ENCODE measurements at regions not wholly inside any gene's neighbourhood (a gene's known extent, or its start where the extent isn't known, plus 50 kb on each side); places are given as distances from the start of the nearest gene placed in this dataset.
"Not testable (repeated sequence)": the region's sequence is repeated elsewhere in the genome, so short reads cannot be mapped to it uniquely, and the experiment has no call there.

DNA sequence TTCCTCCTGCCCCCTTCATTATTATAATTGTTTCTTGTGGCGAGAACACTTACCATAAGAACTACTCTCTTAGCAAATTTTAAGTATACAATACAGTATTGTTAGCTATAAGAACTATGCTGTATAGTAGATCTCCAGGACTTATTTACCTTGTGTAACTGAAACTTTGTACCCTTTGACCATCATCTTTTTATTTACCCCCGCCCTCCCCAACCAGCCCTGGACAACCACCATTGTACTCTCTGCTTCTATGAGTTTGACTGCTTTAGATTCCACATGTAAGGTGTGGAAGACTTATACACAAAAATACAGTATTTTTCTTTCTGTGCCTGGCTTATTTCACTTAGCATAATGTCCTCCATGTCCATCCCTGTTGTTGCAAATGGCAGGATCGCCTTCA, 161.1 kb downstream of the PHF8 start:
- no peak for DNase-seq
- in situ Hi-C loops (cut with MboI; ENCODE audit: low pct_unique_long_range_greater_than_20kb, low sequenced_read_pairs): no loop called here

DNA sequence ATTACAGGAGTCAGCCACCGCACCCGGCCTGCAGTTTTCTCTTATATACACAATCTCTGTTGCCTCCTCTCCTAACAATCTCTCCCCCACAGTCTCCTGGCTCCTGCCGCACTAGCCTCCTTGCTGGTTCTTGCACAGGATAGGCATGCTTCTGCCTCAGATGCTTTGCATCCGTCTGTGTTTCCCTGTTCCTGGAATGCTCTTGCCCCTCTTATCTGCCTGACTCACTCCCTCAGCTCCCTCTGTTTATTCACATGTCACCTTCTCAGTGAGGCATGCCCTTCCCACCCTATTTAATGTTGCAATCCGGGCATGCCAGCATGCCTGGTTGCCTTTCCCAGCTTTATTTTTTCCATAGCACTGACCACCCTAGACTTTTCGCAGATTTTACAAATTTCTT, 161.9 kb downstream of the PHF8 start:
- DNase-seq: no peak
- in situ Hi-C loops (cut with MboI; ENCODE audit: low pct_unique_long_range_greater_than_20kb, low sequenced_read_pairs): no loop called here

GRCh38 chrX:53880786-53881185, 163.5 kb downstream of the PHF8 start:
- DNase-seq; in situ Hi-C loops (cut with MboI; ENCODE audit: low pct_unique_long_range_greater_than_20kb, low sequenced_read_pairs): not testable (repeated sequence)

DNA sequence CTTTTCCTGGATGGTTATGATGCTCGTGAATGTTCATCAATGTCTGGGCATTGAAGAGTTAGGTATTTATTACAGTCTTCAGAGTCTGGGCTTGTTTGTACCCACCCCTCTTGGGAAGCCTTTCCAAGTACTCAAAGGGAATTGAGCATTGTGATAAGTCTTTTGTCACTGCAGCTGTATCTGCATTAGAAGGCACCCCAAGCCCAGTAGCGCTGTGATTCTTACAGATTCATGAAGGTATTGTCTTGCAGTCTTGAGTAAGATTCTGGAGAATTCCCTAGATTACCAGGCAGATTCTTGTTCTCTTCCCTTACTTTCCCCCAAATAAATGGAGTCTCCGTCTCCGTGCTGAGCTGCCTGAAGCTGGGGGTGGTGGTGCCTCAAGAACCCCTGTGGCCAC, 173.4 kb upstream of the HUWE1 start:
- in situ Hi-C loops (cut with MboI; ENCODE audit: low pct_unique_long_range_greater_than_20kb, low sequenced_read_pairs): no loop called here
- no peak for DNase-seq

DNA sequence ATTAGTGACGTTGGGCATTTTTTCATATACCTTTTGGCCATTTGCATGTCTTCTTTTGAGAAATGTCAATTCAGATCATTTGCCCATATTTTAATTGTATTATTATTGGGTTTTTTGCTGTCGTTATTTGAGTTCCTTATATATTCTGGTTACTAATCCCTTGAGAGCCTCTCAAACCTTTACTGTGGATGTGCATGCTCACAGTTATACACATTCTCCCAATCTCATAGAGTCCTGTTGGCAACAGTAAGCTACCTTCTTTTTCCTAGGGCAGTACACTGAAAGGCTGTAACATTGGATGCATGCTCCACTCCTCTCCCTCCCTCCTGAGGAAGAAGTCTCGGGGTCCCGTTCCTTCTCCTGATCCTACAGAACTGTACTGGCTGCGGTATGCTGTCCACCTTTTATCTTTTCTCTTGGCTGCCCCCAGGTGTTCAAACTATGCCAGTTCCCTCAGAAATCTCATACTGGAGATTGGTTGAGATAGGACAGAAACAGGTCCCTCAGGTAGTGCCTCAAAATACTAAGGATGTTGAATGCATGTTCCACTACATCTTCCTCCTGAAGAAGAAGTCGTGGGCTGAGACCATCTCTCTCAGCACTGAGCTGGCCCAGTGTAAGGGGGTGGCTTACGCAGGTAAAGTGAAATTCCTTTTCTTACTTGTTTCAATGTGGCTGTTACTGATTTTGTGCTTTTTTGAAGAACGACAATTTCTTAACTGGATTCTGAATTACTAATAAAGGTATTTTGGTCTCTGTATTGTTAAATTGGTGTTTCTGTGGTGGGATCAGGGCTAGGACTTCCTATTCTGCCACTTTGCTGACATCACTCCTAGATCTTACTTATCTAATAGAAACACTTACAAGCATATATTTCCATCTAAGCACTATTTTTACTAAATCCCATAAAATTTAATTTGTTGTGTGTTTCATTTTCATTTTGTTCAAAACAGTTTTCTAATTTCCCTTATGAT, 145.4 kb upstream of the HUWE1 start:
- peak; percentile 85 for DNase-seq
- in situ Hi-C loops (cut with MboI; ENCODE audit: low pct_unique_long_range_greater_than_20kb, low sequenced_read_pairs): no loop called here

DNA sequence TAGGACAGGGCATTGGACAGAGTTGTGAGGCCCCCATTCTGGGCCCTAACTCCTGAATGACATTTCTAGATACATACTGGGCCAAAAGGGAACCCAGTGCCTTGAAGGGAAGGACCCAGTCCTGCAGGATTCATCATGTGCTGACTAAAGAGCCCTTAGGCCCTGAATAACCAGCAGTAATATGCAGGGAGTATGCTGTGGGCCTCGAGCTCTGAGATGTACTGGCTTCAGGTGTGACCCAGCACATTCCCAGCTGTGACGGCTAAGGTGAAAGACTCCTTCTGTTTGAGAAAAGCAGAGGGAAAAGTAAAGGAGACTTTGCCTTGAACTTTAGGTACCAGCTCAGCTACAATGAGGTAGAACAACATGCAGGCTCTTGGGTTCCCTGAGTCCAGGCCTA, 138.2 kb upstream of the HUWE1 start:
- in situ Hi-C loops (cut with MboI; ENCODE audit: low pct_unique_long_range_greater_than_20kb, low sequenced_read_pairs): no loop called here

DNA sequence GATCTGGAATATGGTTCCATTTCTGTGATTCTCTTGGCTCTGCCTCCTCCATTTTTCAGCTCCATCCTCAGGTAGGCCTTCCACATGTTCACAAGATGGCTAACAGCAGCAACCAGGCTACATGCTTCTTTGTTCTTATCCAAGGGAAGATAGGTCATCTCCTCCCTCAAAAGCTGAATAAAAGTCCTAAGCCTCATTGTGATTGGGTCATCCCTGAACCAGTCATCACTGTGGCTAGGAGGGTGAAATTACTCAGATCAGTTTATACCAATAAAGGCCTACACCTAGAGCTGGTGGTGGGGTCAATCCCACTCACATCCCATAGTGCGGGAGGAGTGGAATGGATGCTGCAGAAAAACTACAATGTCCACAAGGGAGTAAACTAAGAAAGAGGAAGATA, 131.6 kb upstream of the HUWE1 start:
- in situ Hi-C loops (cut with MboI; ENCODE audit: low pct_unique_long_range_greater_than_20kb, low sequenced_read_pairs); DNase-seq: not testable (repeated sequence)

More for the DNA sequence above, 138.2 kb upstream of the HUWE1 start:
- no peak for DNase-seq

GRCh38 chrX:53817548-53817947, 131.0 kb upstream of the HUWE1 start:
- in situ Hi-C loops (cut with MboI; ENCODE audit: low pct_unique_long_range_greater_than_20kb, low sequenced_read_pairs): no loop called here
- DNase-seq: no peak

- DNase-seq: no peak
- in situ Hi-C loops (cut with MboI; ENCODE audit: low pct_unique_long_range_greater_than_20kb, low sequenced_read_pairs): no loop called here
Observed at GRCh38 chrX:53813670-53814440, 127.3 kb upstream of the HUWE1 start.

- in situ Hi-C loops (cut with MboI; ENCODE audit: low pct_unique_long_range_greater_than_20kb, low sequenced_read_pairs): no loop called here
- no peak for DNase-seq
Observed at GRCh38 chrX:53798281-53798680, 111.8 kb upstream of the HUWE1 start.

GRCh38 chrX:53795576-53795975, 109.1 kb upstream of the HUWE1 start:
- in situ Hi-C loops (cut with MboI; ENCODE audit: low pct_unique_long_range_greater_than_20kb, low sequenced_read_pairs): no loop called here
- DNase-seq: no peak

- in situ Hi-C loops (cut with MboI; ENCODE audit: low pct_unique_long_range_greater_than_20kb, low sequenced_read_pairs): no loop called here
- DNase-seq: no peak
Observed at GRCh38 chrX:53794181-53794580, 107.7 kb upstream of the HUWE1 start.

DNA sequence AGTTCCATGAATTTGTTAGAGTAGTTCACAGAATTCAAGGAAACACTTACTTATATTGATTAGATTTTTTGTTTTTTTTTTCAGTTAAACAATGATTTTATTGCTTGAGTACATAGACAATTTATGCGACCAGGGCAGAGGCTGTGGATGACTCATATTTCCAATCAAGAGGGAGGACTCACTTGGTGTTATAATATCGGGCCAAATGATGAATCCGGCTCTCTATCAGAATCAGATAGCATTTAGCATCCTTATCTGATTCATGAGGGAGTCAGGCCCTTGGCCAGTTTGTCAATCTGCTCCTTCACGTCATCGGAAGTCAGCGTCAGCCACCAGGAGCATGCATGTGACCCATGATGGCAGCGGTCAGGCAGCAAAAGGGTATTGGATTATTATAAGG, 82.3 kb upstream of the HUWE1 start:
- in situ Hi-C loops (cut with MboI; ENCODE audit: low pct_unique_long_range_greater_than_20kb, low sequenced_read_pairs): no loop called here
- no peak for DNase-seq

DNA sequence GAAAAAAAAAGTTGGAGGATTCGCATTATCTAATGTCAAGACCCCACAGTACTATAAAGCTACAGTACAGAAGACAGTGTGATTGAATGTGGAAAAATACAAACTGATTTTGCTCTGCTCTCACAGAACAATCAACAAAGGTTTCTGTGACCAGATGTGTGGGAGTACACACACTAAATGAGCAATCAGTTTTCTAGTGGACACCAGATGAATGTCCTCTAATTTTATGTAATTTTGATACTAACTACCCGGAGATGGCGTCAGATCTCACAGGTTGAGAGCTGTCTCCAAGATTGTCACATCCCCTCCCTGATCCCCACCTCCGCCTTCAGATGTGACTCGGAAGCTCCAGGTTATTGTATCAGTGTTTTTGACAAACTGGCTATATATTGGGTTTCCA, 81.9 kb upstream of the HUWE1 start:
- in situ Hi-C loops (cut with MboI; ENCODE audit: low pct_unique_long_range_greater_than_20kb, low sequenced_read_pairs): no loop called here

DNA sequence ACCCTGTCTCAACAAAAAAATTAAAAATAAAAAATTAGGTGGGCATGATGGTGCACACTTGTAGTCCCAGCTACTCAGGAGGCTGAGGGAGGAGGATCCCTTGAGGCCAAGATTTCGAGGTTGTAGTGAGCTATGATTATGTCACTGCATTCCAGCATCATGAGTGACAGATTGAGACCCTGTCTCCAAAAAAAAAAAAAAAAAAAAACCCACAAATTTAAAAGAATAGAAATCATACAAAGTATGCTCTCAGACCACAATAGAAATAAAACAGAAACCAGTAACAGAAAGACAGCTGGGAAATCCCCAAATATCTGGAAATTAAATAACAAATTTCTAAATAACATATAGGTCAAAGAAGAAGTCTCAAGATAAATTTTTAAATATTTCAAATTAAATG, 81.0 kb upstream of the HUWE1 start:
- in situ Hi-C loops (cut with MboI; ENCODE audit: low pct_unique_long_range_greater_than_20kb, low sequenced_read_pairs): no loop called here
- no peak for DNase-seq

More for the DNA sequence above, 81.9 kb upstream of the HUWE1 start:
- no peak for DNase-seq

- DNase-seq: peak; percentile 67
- in situ Hi-C loops (cut with MboI; ENCODE audit: low pct_unique_long_range_greater_than_20kb, low sequenced_read_pairs): not testable (repeated sequence)
Observed at GRCh38 chrX:53757181-53757580, 70.7 kb upstream of the HUWE1 start.

DNA sequence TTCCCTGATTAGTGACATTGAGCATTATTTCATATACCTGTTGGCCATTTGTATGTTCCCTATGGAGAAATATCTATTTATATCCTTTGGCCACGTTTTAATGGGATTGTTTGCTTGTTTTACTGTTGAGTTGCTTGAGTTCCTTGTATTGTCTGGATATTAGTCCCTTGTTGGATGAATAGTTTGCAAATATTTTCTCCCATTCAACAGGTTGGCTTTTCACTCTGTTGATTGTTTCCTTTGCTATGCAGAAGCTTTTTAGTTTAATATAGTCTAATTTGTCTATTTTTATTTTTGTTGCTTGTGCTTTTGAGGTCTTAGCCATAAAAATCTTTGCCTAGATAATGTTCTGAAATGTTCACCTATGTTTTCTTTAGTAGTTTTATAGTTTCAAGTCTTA, 60.2 kb upstream of the HUWE1 start:
- in situ Hi-C loops (cut with MboI; ENCODE audit: low pct_unique_long_range_greater_than_20kb, low sequenced_read_pairs): no loop called here
- DNase-seq: no peak

DNA sequence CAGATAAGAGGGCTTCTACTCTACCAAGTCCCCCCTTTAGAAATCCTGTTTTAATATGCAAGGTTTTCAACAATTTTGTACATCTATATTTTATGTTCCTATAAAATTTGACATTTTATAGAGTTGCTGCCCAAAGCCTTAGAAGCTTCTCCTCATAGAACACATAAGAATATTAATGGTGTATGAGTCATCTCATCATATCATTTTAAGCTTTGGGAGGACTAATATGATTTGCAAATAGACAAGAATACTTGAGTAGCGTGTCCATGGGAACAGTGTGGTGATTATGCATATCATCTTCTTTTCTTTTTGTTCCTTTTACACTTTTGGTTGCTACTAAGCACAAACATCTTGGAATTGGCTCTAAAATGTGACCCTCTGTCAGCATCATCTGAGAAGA, 56.7 kb upstream of the HUWE1 start:
- in situ Hi-C loops (cut with MboI; ENCODE audit: low pct_unique_long_range_greater_than_20kb, low sequenced_read_pairs): no loop called here
- DNase-seq: no peak

DNA sequence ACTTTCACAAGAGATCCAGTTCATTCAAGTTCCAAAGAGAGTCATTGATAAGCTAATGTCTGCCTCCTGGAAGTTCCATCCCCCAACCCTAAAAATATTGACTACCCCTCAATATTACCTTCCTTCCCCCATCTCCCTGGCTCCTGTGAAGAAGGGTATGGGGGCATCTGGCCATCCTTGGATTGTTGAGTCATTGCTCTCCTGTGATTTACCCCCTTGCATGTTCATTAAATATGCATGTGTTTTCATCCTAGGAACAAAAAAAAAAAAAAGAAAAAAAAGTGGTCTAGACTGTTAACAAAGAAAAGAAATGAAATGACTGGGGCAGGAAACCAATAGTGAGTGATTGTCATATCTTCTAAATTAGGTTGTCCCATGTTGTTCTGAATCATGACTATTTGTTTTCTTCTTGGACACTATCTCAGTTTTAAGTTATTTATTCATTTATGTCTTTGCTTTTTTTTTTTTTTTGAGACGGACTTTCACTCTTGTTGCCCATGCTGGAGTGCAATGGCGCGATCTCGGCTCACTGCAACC, 51.9 kb upstream of the HUWE1 start:
- in situ Hi-C loops (cut with MboI; ENCODE audit: low pct_unique_long_range_greater_than_20kb, low sequenced_read_pairs): no loop called here
- no peak for DNase-seq
